ENCODE measurements at regions not wholly inside any gene's neighbourhood (a gene's known extent, or its start where the extent isn't known, plus 50 kb on each side); places are given as distances from the start of the nearest gene placed in this dataset.

GRCh38 chr2:17386771-17387170 is 131.5 kb downstream of the RAD51AP2 start:
- Histone ChIP-seq H2BK120ac (ENCODE audit: low read depth, low read length) (no peak overlapping the region), H3K79me2 (ENCODE audit: control insufficient read depth, insufficient read depth, low read length) (no peaks in the 10 kb centered on the region), H2BK5ac (ENCODE audit: low read length) (no peak overlapping the region), H2BK15ac (replicated peaks; ENCODE audit: low read depth) (no peak overlapping the region), H3K79me1 (ENCODE audit: low read length) (no peaks in the 10 kb centered on the region), H3K18ac (ENCODE audit: low read length) (no peak overlapping the region), H4K5ac (ENCODE audit: low read length) (no peak overlapping the region), H4K8ac (ENCODE audit: low read depth, low read length) (no peak overlapping the region), H3K23ac (ENCODE audit: low read length) (no peak overlapping the region), H3K4me1 (ENCODE audit: control insufficient read depth, low read depth, low read length) (no peaks in the 10 kb centered on the region), H2AK5ac (ENCODE audit: low read length) (no peak overlapping the region), H3K4me3 (ENCODE audit: low read length) (no peak overlapping the region), H3K4ac (ENCODE audit: low read depth, low read length) (no peak overlapping the region), H3K56ac (ENCODE audit: low read length) (no peak overlapping the region), H3K27ac (ENCODE audit: low read depth, low read length) (no peak overlapping the region), H3K4me2 (ENCODE audit: low read length) (no peak overlapping the region), H3K36me3 (ENCODE audit: control insufficient read depth, insufficient read depth, low read length) (no peaks in the 10 kb centered on the region), H3K27me3 (ENCODE audit: insufficient read depth, low read length, poor library complexity) (no peaks in the 10 kb centered on the region), H3K9ac (ENCODE audit: low read length) (no peak overlapping the region)
- DNase-seq: no peak
- WGBS (ENCODE audit: extremely low coverage, insufficient coverage, low lambda C conversion rate): no CpG with 5 or more reads among the region's 2 CpGs

GRCh38 chr2:17380003-17380402 is 138.2 kb downstream of the RAD51AP2 start:
- no peak overlapping the region for H4K5ac ChIP-seq (ENCODE audit: low read length)
- DNase-seq: peak; percentile 91

DNA sequence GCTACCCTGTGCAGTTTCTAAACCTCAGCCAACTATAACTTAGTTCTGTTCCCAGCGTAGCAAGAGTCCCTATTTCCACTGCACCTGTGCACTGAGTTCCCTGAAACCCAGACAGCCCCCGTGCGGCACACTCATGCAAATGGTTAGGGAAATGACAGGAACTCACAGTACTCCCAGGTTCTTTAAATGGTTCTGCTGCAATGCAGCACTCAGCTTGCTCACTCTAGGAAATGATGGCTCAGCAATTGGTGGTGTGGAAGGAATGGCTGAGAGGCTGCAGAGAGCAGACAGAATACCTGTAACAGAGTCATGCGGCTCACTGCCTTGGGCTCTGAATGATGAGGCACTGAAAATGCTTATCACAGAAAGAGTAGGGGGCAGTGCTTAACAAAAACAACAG is 143.0 kb downstream of the RAD51AP2 start:
- H3K4me1 ChIP-seq (ENCODE audit: control insufficient read depth, low read depth, low read length): no peaks in the 10 kb centered on the region
- peak; percentile 45 for DNase-seq
- WGBS (ENCODE audit: extremely low coverage, insufficient coverage, low lambda C conversion rate): no CpG with 5 or more reads among the region's 4 CpGs

More at GRCh38 chr2:17380003-17380402, 138.2 kb downstream of the RAD51AP2 start:
- H3K4me2 ChIP-seq (ENCODE audit: low read length): no peak overlapping the region
- no peak overlapping the region for H2AK5ac ChIP-seq (ENCODE audit: low read length)
- H3K4me1 ChIP-seq (ENCODE audit: control insufficient read depth, low read depth, low read length): peaks cover 3% of the 10 kb centered on the region
- no peaks in the 10 kb centered on the region for H3K79me2 ChIP-seq (ENCODE audit: control insufficient read depth, insufficient read depth, low read length)
- H3K79me1 ChIP-seq (ENCODE audit: low read length): no peaks in the 10 kb centered on the region
- H3K36me3 ChIP-seq (ENCODE audit: control insufficient read depth, insufficient read depth, low read length): no peaks in the 10 kb centered on the region
- H4K8ac ChIP-seq (ENCODE audit: low read depth, low read length): no peak overlapping the region
- no peak overlapping the region for H3K27ac ChIP-seq (ENCODE audit: low read depth, low read length)
- H2BK5ac ChIP-seq (ENCODE audit: low read length): no peak overlapping the region
- H2BK120ac ChIP-seq (ENCODE audit: low read depth, low read length): no peak overlapping the region
- no peak overlapping the region for H3K4me3 ChIP-seq (ENCODE audit: low read length)
- H3K56ac ChIP-seq (ENCODE audit: low read length): no peak overlapping the region
- no peak overlapping the region for H2BK15ac ChIP-seq (replicated peaks; ENCODE audit: low read depth)
- H3K9ac ChIP-seq (ENCODE audit: low read length): no peak overlapping the region
- no peak overlapping the region for H3K4ac ChIP-seq (ENCODE audit: low read depth, low read length)
- no peak overlapping the region for H3K23ac ChIP-seq (ENCODE audit: low read length)
- no peak overlapping the region for H3K18ac ChIP-seq (ENCODE audit: low read length)
- WGBS (ENCODE audit: extremely low coverage, insufficient coverage, low lambda C conversion rate): no CpG with 5 or more reads among the region's 1 CpG
- no peaks in the 10 kb centered on the region for H3K27me3 ChIP-seq (ENCODE audit: insufficient read depth, low read length, poor library complexity)

DNA sequence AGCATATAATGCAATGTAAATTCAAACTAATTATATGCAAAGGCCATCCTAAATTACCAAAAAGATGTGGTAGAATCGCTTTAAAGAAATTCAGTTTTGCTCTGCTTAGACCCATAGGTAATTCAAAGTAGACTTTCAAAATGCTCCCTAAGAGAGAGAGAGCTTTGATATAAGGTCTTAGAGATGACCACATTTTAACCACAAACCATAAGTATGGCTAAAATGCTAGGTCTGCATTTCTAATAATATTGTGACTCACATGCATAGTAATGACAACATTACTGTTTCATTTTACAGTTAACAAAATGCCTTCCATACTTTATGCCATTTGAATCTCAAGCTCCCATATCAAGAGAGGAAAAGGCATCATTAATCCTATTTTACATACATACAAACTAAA is 144.5 kb downstream of the RAD51AP2 start:
- no peak overlapping the region for H3K4me2 ChIP-seq (ENCODE audit: low read length)
- no peak overlapping the region for H3K4ac ChIP-seq (ENCODE audit: low read depth, low read length)
- H4K5ac ChIP-seq (ENCODE audit: low read length): no peak overlapping the region
- no peaks in the 10 kb centered on the region for H3K27me3 ChIP-seq (ENCODE audit: insufficient read depth, low read length, poor library complexity)
- WGBS (ENCODE audit: extremely low coverage, insufficient coverage, low lambda C conversion rate): no CpG with 5 or more reads among the region's 1 CpG
- H3K56ac ChIP-seq (ENCODE audit: low read length): no peak overlapping the region
- H3K79me2 ChIP-seq (ENCODE audit: control insufficient read depth, insufficient read depth, low read length): no peaks in the 10 kb centered on the region
- no peak overlapping the region for H2BK15ac ChIP-seq (replicated peaks; ENCODE audit: low read depth)
- no peaks in the 10 kb centered on the region for H3K79me1 ChIP-seq (ENCODE audit: low read length)
- no peak overlapping the region for H3K9ac ChIP-seq (ENCODE audit: low read length)
- H3K36me3 ChIP-seq (ENCODE audit: control insufficient read depth, insufficient read depth, low read length): no peaks in the 10 kb centered on the region
- DNase-seq: no peak
- no peak overlapping the region for H2BK5ac ChIP-seq (ENCODE audit: low read length)
- H3K4me3 ChIP-seq (ENCODE audit: low read length): no peak overlapping the region
- H3K18ac ChIP-seq (ENCODE audit: low read length): no peak overlapping the region
- no peak overlapping the region for H4K8ac ChIP-seq (ENCODE audit: low read depth, low read length)
- H3K4me1 ChIP-seq (ENCODE audit: control insufficient read depth, low read depth, low read length): no peaks in the 10 kb centered on the region
- no peak overlapping the region for H3K23ac ChIP-seq (ENCODE audit: low read length)
- H2AK5ac ChIP-seq (ENCODE audit: low read length): no peak overlapping the region
- no peak overlapping the region for H3K27ac ChIP-seq (ENCODE audit: low read depth, low read length)
- H2BK120ac ChIP-seq (ENCODE audit: low read depth, low read length): no peak overlapping the region

More for the DNA sequence above, 143.0 kb downstream of the RAD51AP2 start:
- H3K56ac ChIP-seq (ENCODE audit: low read length): no peak overlapping the region
- no peak overlapping the region for H4K5ac ChIP-seq (ENCODE audit: low read length)
- H3K4me2 ChIP-seq (ENCODE audit: low read length): no peak overlapping the region
- no peak overlapping the region for H3K9ac ChIP-seq (ENCODE audit: low read length)
- H2BK120ac ChIP-seq (ENCODE audit: low read depth, low read length): no peak overlapping the region
- H3K36me3 ChIP-seq (ENCODE audit: control insufficient read depth, insufficient read depth, low read length): no peaks in the 10 kb centered on the region
- no peak overlapping the region for H2BK5ac ChIP-seq (ENCODE audit: low read length)
- H2BK15ac ChIP-seq (replicated peaks; ENCODE audit: low read depth): no peak overlapping the region
- H3K4me3 ChIP-seq (ENCODE audit: low read length): no peak overlapping the region
- H3K79me2 ChIP-seq (ENCODE audit: control insufficient read depth, insufficient read depth, low read length): no peaks in the 10 kb centered on the region
- no peak overlapping the region for H3K23ac ChIP-seq (ENCODE audit: low read length)
- no peak overlapping the region for H3K27ac ChIP-seq (ENCODE audit: low read depth, low read length)
- H2AK5ac ChIP-seq (ENCODE audit: low read length): no peak overlapping the region
- H3K4ac ChIP-seq (ENCODE audit: low read depth, low read length): no peak overlapping the region
- no peak overlapping the region for H4K8ac ChIP-seq (ENCODE audit: low read depth, low read length)
- H3K27me3 ChIP-seq (ENCODE audit: insufficient read depth, low read length, poor library complexity): no peaks in the 10 kb centered on the region
- no peak overlapping the region for H3K18ac ChIP-seq (ENCODE audit: low read length)
- no peaks in the 10 kb centered on the region for H3K79me1 ChIP-seq (ENCODE audit: low read length)

DNA sequence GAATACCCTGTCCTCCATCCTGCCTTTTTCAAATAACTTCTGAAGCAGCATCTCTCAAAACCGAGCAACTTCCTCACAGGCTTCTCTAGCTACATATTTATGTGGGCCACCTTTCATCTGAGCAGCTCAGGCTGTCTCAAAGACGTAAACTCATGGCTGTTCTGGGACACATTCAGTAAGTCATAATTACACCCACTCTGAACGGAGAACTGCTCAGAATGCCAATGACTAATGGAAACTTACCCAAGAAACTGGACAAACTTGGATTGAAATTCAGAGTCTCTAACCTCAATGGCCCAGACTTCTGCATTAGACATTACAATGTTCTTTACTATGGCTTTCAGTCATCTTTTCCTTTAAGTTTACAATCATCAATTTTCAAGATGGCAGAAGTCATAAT is 145.2 kb downstream of the RAD51AP2 start:
- H3K36me3 ChIP-seq (ENCODE audit: control insufficient read depth, insufficient read depth, low read length): no peaks in the 10 kb centered on the region
- H3K4me1 ChIP-seq (ENCODE audit: control insufficient read depth, low read depth, low read length): no peaks in the 10 kb centered on the region
- H3K23ac ChIP-seq (ENCODE audit: low read length): no peak overlapping the region
- H3K56ac ChIP-seq (ENCODE audit: low read length): no peak overlapping the region
- H3K4me2 ChIP-seq (ENCODE audit: low read length): no peak overlapping the region
- no peak overlapping the region for H3K18ac ChIP-seq (ENCODE audit: low read length)
- no peaks in the 10 kb centered on the region for H3K79me1 ChIP-seq (ENCODE audit: low read length)
- no CpG with 5 or more reads among the region's 3 CpGs for WGBS (ENCODE audit: extremely low coverage, insufficient coverage, low lambda C conversion rate)
- H3K9ac ChIP-seq (ENCODE audit: low read length): no peak overlapping the region
- H2BK120ac ChIP-seq (ENCODE audit: low read depth, low read length): no peak overlapping the region
- H3K27me3 ChIP-seq (ENCODE audit: insufficient read depth, low read length, poor library complexity): no peaks in the 10 kb centered on the region
- H2BK15ac ChIP-seq (replicated peaks; ENCODE audit: low read depth): no peak overlapping the region
- H3K4me3 ChIP-seq (ENCODE audit: low read length): no peak overlapping the region
- H4K5ac ChIP-seq (ENCODE audit: low read length): no peak overlapping the region
- H2BK5ac ChIP-seq (ENCODE audit: low read length): no peak overlapping the region
- DNase-seq: no peak
- H3K27ac ChIP-seq (ENCODE audit: low read depth, low read length): no peak overlapping the region
- no peak overlapping the region for H3K4ac ChIP-seq (ENCODE audit: low read depth, low read length)
- no peak overlapping the region for H2AK5ac ChIP-seq (ENCODE audit: low read length)
- no peaks in the 10 kb centered on the region for H3K79me2 ChIP-seq (ENCODE audit: control insufficient read depth, insufficient read depth, low read length)
- H4K8ac ChIP-seq (ENCODE audit: low read depth, low read length): no peak overlapping the region

DNA sequence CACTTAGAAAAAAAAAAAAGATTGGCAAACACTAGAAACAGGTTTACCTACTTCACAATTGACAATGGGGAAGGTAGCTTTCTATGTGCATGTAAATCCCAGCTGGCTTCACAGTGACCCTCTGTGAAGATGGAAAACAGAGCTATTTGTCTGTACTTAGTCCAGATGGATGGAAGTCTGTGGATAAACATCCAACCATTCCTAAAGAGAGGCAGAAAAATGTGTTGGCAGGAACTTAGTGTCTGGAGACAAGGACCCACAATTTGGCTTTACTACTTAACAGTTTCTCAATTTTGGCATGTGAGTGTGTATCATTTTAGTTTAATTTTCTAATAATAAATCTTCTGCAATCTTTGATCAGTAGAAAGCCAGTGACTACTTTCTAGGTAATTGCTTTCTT is 154.4 kb downstream of the RAD51AP2 start:
- no peak overlapping the region for H3K4me3 ChIP-seq (ENCODE audit: low read length)

More for the DNA sequence above, 154.4 kb downstream of the RAD51AP2 start:
- H3K79me2 ChIP-seq (ENCODE audit: control insufficient read depth, insufficient read depth, low read length): no peaks in the 10 kb centered on the region
- no peak for DNase-seq
- H3K23ac ChIP-seq (ENCODE audit: low read length): no peak overlapping the region
- H3K56ac ChIP-seq (ENCODE audit: low read length): no peak overlapping the region
- H3K9ac ChIP-seq (ENCODE audit: low read length): no peak overlapping the region
- no peak overlapping the region for H3K18ac ChIP-seq (ENCODE audit: low read length)
- H3K79me1 ChIP-seq (ENCODE audit: low read length): no peaks in the 10 kb centered on the region
- H3K4ac ChIP-seq (ENCODE audit: low read depth, low read length): no peak overlapping the region
- no peak overlapping the region for H3K4me2 ChIP-seq (ENCODE audit: low read length)
- no peak overlapping the region for H2BK5ac ChIP-seq (ENCODE audit: low read length)
- no peaks in the 10 kb centered on the region for H3K36me3 ChIP-seq (ENCODE audit: control insufficient read depth, insufficient read depth, low read length)
- no peak overlapping the region for H2BK15ac ChIP-seq (replicated peaks; ENCODE audit: low read depth)
- H2BK120ac ChIP-seq (ENCODE audit: low read depth, low read length): no peak overlapping the region
- H3K27ac ChIP-seq (ENCODE audit: low read depth, low read length): no peak overlapping the region
- H3K27me3 ChIP-seq (ENCODE audit: insufficient read depth, low read length, poor library complexity): no peaks in the 10 kb centered on the region
- H4K8ac ChIP-seq (ENCODE audit: low read depth, low read length): no peak overlapping the region
- no peak overlapping the region for H4K5ac ChIP-seq (ENCODE audit: low read length)
- no peaks in the 10 kb centered on the region for H3K4me1 ChIP-seq (ENCODE audit: control insufficient read depth, low read depth, low read length)
- H2AK5ac ChIP-seq (ENCODE audit: low read length): no peak overlapping the region

All from mesendoderm (in vitro differentiated cells).